ENCODE measurements at regions not wholly inside any gene's neighbourhood (a gene's known extent, or its start where the extent isn't known, plus 50 kb on each side); places are given as distances from the start of the nearest gene placed in this dataset.

DNA sequence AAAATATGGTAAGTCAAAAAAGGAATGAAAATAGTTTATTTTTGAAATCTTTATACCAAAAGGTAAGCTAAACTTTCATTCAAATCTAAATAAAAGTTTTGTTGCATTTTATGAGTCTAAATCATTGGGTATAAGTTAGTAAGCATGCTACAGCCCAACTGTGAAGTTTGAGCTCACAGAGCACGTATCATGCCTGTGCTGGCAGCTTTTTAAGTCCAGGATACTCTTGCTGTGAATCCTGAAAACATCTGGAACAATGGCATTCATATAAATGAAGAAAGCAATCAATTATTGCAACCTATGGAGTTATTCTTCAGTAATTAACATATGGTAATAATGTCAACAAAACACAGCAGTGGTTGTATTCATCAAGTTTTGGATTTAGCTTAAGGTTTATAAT, 656.9 kb downstream of the RFPL4B start:
- TF ChIP-seq, protein P1, sequence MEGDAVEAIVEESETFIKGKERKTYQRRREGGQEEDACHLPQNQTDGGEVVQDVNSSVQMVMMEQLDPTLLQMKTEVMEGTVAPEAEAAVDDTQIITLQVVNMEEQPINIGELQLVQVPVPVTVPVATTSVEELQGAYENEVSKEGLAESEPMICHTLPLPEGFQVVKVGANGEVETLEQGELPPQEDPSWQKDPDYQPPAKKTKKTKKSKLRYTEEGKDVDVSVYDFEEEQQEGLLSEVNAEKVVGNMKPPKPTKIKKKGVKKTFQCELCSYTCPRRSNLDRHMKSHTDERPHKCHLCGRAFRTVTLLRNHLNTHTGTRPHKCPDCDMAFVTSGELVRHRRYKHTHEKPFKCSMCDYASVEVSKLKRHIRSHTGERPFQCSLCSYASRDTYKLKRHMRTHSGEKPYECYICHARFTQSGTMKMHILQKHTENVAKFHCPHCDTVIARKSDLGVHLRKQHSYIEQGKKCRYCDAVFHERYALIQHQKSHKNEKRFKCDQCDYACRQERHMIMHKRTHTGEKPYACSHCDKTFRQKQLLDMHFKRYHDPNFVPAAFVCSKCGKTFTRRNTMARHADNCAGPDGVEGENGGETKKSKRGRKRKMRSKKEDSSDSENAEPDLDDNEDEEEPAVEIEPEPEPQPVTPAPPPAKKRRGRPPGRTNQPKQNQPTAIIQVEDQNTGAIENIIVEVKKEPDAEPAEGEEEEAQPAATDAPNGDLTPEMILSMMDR (conservative IDR thresholded peaks at IDR 0.05): no peak
- H3K27ac ChIP-seq: no peak overlapping the region

DNA sequence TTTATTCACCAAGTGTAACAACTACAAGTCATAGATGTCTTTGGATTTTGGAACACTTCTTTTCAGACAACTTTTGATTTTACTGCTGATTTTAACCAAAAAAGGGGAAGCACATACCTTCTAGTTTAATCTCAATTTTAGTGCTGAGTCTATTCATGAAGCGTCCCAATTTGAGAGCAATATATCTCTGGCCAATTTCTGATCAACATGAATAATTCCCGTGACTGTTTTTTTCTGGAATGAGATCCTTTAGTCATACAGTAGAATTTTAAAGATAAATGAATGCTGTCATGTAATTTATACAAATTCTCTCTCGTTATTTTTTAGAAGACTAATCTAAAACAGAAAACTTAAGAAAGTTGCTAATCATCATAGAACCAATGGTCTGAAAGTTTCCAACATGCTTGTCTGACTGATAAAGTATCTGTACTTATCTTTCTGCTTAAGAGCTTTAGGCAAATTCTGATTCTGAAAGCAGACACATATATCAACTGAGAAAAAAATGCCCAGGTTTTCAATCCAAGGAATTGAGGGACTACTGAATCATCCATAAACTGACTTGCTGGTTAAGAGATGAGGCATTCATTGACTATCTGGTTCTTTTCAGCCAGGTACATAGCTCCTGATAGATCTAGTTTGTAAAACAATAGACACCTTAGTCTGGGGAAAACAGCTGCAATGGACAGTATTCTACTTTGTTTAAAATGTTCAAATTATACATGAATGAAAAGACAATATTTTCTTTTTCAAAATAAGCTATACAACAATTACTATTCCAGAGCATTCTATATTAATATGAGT, 657.5 kb downstream of the RFPL4B start:
- TF ChIP-seq, protein P1 (conservative IDR thresholded peaks at IDR 0.05): no peak
- H3K27ac ChIP-seq: no peak overlapping the region

DNA sequence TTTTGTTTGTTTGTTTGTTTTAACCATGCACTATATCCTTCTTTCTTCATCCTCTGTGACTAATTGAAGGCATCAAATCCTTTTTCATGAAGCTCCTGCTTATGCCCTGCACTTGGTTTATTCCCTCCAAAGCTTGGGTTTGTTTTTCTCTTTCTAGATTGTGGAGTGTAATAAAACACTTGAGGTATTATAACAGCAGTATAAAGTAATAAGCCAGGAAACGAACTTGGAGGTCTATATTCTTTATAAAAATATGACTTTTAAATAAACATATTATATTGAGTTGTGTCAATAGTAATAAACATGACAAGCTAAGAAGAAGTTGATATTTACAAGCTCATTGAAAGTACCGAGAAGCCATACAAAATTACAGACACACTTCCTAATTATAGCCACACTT, 659.4 kb downstream of the RFPL4B start:
- TF ChIP-seq, protein P1 (conservative IDR thresholded peaks at IDR 0.05): no peak
- no peak overlapping the region for H3K27ac ChIP-seq

DNA sequence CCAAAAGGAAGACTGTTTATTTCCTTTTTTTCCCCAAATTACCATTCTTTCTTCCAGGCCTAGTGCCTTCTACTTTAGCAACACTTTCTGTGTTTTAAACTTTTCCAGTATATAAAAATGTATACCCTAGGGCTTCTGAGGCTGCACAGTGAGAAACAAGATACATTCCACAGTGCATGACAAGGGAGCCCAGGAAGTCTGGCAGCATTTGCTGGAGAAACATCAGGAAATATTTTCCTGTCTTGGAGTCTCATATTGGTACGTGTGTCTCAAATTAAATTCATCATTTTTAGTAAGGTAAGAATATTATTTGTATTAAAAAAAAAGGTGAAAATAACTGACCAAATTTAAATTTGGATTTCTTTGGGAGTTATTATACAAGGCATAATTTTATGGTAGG, 662.6 kb downstream of the RFPL4B start:
- TF ChIP-seq, protein P1 (conservative IDR thresholded peaks at IDR 0.05): no peak
- no peak overlapping the region for H3K27ac ChIP-seq

DNA sequence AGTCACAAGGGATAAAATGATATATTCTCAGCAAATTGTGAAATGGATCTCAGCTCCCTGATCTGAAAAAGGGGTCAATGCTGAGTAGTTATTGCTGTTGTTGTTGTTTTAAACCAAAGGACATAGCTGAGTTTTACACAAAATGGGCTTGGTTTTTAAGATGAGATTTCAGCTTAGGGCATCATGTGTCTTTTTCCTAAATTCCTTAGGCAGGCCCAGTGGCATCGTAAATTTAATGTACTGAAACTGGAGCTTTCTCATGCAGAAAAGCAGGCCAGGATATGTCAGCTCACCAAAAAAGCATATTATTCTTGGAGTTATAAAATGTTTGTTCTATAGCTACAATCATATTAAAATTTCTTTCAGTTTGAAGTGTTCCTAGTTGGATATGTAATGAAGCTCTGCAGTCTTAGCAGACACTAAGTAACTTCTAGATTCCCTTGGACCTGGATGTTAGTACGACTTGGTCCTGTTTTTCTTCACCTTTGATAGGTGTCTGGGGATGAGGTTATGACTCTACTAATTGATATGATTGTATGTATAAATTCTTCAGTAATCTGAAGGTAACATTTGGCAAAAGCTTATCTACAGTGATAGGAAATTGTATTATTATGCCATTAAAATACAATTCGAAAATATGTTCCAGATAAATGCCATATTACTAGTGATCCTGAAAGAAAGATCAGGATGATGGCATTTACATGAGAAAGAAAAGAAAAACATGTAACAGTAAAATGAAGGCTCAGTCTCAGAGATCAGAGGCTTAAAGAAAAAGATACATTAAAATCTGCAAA, 663.3 kb downstream of the RFPL4B start:
- TF ChIP-seq, protein P1 (conservative IDR thresholded peaks at IDR 0.05): no peak
- H3K27ac ChIP-seq: no peak overlapping the region

DNA sequence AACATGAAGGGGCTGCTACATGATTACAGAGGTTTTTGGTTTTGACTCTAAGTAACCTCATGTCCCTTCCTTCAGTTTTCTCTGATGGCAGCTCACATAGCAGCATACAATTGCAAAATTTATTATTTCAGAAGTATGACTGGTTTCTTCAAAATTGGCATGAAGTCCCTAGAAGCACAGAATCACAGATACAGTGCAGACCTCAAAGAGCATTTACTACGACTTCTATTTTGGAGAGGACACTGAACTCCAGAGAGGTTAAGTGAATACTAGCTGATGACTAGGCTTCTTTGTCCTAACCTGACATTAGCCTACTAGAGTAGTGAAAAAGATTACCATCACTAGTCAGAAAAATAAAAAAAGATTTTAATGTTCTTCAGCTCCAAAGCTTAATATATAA, 664.3 kb downstream of the RFPL4B start:
- H3K27ac ChIP-seq: no peak overlapping the region
- TF ChIP-seq, protein P1 (conservative IDR thresholded peaks at IDR 0.05): no peak

DNA sequence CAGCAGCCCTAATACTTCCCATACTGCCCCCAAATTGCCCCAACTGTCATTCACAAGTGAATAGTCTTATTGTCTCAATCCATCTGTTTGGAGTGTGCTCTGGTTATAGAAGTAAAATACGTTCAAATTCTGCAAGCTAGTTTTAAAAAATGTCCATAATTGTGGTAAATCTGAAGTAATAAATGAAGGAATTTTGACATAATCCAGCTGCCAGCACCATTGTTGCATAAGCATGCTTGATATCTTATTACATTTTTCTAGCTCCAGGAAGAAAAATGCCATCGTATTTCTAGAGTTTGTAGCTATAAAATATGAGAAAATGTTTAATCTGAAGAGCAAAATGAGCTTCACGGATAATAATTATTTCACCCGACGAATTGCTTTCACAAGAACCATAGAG, 664.7 kb downstream of the RFPL4B start:
- no peak overlapping the region for H3K27ac ChIP-seq
- TF ChIP-seq, protein P1 (conservative IDR thresholded peaks at IDR 0.05): no peak
